IPS DF 4.7 (cell line): ENCODE measurements at regions not wholly inside any gene's neighbourhood (a gene's known extent, or its start where the extent isn't known, plus 50 kb on each side); places are given as distances from the start of the nearest gene placed in this dataset.

Experiments
- DNase-seq: peaks from one replicate; pipeline ENCODE4 v3.0.0-alpha.2; 2013; ENCODE audit warnings: low spot score; ENCODE audit errors: extremely low read depth

GRCh38 chr14:94995551-94995950, 161.8 kb downstream of the DICER1 start:
- DNase-seq = no peak

- DNase-seq = no peak
Observed at GRCh38 chr14:94994245-94994644, 163.1 kb downstream of the DICER1 start.

GRCh38 chr14:94992046-94992445, 165.3 kb downstream of the DICER1 start:
- no peak for DNase-seq

GRCh38 chr14:94989946-94990345, 167.4 kb downstream of the DICER1 start:
- DNase-seq = no peak

- DNase-seq = no peak
Observed at GRCh38 chr14:94989417-94989816, 167.9 kb downstream of the DICER1 start.

GRCh38 chr14:94987409-94987808, 169.9 kb downstream of the DICER1 start:
- no peak for DNase-seq

GRCh38 chr14:94979891-94980290, 177.4 kb downstream of the DICER1 start:
- no peak for DNase-seq

GRCh38 chr14:94977016-94977415, 180.3 kb downstream of the DICER1 start:
- no peak for DNase-seq

GRCh38 chr14:94975366-94975765, 182.0 kb downstream of the DICER1 start:
- DNase-seq = no peak

GRCh38 chr14:94974893-94975292, 182.4 kb downstream of the DICER1 start:
- DNase-seq = no peak

- DNase-seq = no peak
Observed at GRCh38 chr14:94974422-94974821, 182.9 kb downstream of the DICER1 start.

GRCh38 chr14:94971750-94972149, 185.6 kb downstream of the DICER1 start:
- DNase-seq = no peak

GRCh38 chr14:94970941-94971730, 186.2 kb downstream of the DICER1 start:
- DNase-seq = no peak

- no peak for DNase-seq
Observed at GRCh38 chr14:94969766-94970165, 187.6 kb downstream of the DICER1 start.

GRCh38 chr14:94966868-94967267, 190.5 kb downstream of the DICER1 start:
- DNase-seq = no peak

GRCh38 chr14:94966344-94966743, 191.0 kb downstream of the DICER1 start:
- DNase-seq = no peak

GRCh38 chr14:94965551-94966313, 191.6 kb downstream of the DICER1 start:
- no peak for DNase-seq

- no peak for DNase-seq
Observed at GRCh38 chr14:94964931-94965330, 192.4 kb downstream of the DICER1 start.

- no peak for DNase-seq
Observed at GRCh38 chr14:94964181-94964580, 193.1 kb downstream of the DICER1 start.

GRCh38 chr14:94963051-94963450, 193.1 kb upstream of the GSC start:
- DNase-seq = no peak

GRCh38 chr14:94962166-94962575, 192.3 kb upstream of the GSC start:
- DNase-seq = no peak

- DNase-seq = no peak
Observed at GRCh38 chr14:94961386-94962165, 191.7 kb upstream of the GSC start.
